Thyroid gland (tissue), 4 donors: ENCODE measurements at regions not wholly inside any gene's neighbourhood (a gene's known extent, or its start where the extent isn't known, plus 50 kb on each side); places are given as distances from the start of the nearest gene placed in this dataset.

Experiments used
- POLR2A ChIP-seq, 2 donors: fragments of 450-650 bp; IDR thresholded peaks; one replicate each; pipeline ENCODE4 v1.6.1; 2017; ENCODE audit warnings: antibody characterized with exemption in 2 of 2, mild to moderate bottlenecking in 2 of 2, moderate library complexity in 1 of 2
- TF ChIP-seq, protein P1 (sequence below), 6 experiments: fragments of 200-600 bp in 3 of 6; fragments of 450-650 bp in 3 of 6; sonication (generic) in 3 of 6; IDR thresholded peaks; one replicate each; pipeline ENCODE4 v1.5.1; 2016 to 2019; ENCODE audit warnings: antibody characterized with exemption in 6 of 6, mild to moderate bottlenecking in 2 of 6, inconsistent platforms in 1 of 6, moderate library complexity in 1 of 6

DNA sequence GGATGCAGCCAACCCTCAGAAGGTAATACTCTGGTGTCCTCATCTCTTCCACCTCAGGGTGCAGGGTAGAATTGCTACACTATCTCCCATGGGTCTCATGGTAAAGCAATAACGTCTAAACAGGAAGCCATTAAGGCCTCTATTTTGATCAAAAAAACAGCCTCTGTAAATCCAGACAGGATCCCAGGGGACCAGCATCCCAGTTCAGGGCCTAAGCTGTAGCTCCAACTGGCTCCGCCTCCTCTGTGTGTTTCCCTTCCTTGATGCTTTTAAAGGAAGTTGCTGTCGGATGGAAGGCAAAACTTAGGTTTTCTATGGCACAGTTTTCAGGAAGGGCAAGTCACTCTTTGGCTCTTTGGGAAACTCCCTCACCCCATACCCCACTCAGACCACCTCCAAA, 222.0 kb downstream of the MAFB start:
- TF ChIP-seq, protein P1, sequence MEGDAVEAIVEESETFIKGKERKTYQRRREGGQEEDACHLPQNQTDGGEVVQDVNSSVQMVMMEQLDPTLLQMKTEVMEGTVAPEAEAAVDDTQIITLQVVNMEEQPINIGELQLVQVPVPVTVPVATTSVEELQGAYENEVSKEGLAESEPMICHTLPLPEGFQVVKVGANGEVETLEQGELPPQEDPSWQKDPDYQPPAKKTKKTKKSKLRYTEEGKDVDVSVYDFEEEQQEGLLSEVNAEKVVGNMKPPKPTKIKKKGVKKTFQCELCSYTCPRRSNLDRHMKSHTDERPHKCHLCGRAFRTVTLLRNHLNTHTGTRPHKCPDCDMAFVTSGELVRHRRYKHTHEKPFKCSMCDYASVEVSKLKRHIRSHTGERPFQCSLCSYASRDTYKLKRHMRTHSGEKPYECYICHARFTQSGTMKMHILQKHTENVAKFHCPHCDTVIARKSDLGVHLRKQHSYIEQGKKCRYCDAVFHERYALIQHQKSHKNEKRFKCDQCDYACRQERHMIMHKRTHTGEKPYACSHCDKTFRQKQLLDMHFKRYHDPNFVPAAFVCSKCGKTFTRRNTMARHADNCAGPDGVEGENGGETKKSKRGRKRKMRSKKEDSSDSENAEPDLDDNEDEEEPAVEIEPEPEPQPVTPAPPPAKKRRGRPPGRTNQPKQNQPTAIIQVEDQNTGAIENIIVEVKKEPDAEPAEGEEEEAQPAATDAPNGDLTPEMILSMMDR (IDR thresholded peaks at IDR 0.05) = no peak
- no peak for TF ChIP-seq POLR2A (IDR thresholded peaks at IDR 0.05)
